ENCODE measurements at regions not wholly inside any gene's neighbourhood (a gene's known extent, or its start where the extent isn't known, plus 50 kb on each side); places are given as distances from the start of the nearest gene placed in this dataset.

DNA sequence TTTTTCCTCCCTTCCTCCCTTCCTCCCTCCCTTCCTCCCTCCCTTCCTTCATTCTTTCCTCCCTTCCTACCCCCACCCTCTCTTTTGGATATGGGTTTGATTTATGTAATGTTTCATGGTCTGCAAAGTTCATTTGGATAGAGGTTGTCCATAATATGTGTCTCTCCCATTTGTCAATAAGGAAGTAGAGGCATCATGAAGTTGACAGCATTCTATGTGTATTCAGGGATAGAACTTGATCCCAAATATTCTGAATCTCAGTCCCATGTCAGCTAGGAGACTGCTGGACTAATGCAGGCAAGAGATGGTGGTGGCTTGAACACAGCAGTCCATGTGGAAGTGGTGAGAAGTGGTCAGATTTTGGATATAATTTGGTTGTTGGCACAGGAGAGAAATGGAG is 90.7 kb upstream of the SLC6A6 start:
- no peak for DNase-seq
- H3K4me3 Mint-ChIP-seq (ENCODE audit: unreplicated experiment): no peak overlapping the region
- peaks cover 2% of the 10 kb centered on the region for H3K4me1 Mint-ChIP-seq (ENCODE audit: low read depth, unreplicated experiment)
- H3K36me3 Mint-ChIP-seq (ENCODE audit: unreplicated experiment): no peaks in the 10 kb centered on the region
- H3K9me3 Mint-ChIP-seq (ENCODE audit: unreplicated experiment): peaks cover 7% of the 10 kb centered on the region
- H3K27ac Mint-ChIP-seq (ENCODE audit: unreplicated experiment): no peak overlapping the region
- peaks cover 3% of the 10 kb centered on the region for H3K27me3 Mint-ChIP-seq (ENCODE audit: unreplicated experiment)
- TF ChIP-seq, protein P1, sequence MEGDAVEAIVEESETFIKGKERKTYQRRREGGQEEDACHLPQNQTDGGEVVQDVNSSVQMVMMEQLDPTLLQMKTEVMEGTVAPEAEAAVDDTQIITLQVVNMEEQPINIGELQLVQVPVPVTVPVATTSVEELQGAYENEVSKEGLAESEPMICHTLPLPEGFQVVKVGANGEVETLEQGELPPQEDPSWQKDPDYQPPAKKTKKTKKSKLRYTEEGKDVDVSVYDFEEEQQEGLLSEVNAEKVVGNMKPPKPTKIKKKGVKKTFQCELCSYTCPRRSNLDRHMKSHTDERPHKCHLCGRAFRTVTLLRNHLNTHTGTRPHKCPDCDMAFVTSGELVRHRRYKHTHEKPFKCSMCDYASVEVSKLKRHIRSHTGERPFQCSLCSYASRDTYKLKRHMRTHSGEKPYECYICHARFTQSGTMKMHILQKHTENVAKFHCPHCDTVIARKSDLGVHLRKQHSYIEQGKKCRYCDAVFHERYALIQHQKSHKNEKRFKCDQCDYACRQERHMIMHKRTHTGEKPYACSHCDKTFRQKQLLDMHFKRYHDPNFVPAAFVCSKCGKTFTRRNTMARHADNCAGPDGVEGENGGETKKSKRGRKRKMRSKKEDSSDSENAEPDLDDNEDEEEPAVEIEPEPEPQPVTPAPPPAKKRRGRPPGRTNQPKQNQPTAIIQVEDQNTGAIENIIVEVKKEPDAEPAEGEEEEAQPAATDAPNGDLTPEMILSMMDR (IDR thresholded peaks at IDR 0.05; ENCODE audit: partially characterized antibody, unreplicated experiment): no peak

- Mint-ChIP-seq H3K4me3 (ENCODE audit: unreplicated experiment) (no peak overlapping the region), H3K4me1 (ENCODE audit: low read depth, unreplicated experiment) (no peaks in the 10 kb centered on the region), H3K36me3 (ENCODE audit: unreplicated experiment) (no peaks in the 10 kb centered on the region), H3K27me3 (ENCODE audit: unreplicated experiment) (peaks cover 3% of the 10 kb centered on the region), H3K27ac (ENCODE audit: unreplicated experiment) (no peak overlapping the region), H3K9me3 (ENCODE audit: unreplicated experiment) (peaks cover 7% of the 10 kb centered on the region)
- DNase-seq: no peak
- TF ChIP-seq, protein P1 (IDR thresholded peaks at IDR 0.05; ENCODE audit: partially characterized antibody, unreplicated experiment): no peak
Observed at GRCh38 chr3:14312375-14312774, 90.0 kb upstream of the SLC6A6 start.

DNA sequence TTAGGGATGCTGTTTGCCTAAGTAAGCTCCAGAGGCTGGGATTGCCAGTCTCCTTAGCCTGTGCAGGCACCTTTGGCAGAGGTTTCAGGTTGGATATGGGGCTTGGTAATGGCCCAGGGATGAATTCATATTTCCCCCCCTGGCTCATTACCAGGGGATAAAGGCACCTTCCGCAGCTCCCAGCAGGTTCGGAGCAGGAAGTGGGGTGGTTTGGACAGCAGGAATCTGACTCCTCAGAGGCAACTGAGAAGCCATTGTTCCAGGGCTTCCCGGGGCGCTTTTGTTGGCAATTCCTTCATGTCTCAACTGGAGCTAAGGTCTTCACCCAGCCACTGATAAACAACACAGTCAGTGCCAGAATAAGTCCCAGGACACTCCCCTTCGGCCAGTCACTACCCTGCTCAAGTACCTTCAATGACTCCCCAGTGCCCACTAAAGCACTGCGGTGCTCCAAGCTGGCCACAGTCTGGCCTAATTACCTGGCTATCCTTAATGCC is 85.3 kb upstream of the SLC6A6 start:
- no peaks in the 10 kb centered on the region for H3K36me3 Mint-ChIP-seq (ENCODE audit: unreplicated experiment)
- H3K4me1 Mint-ChIP-seq (ENCODE audit: low read depth, unreplicated experiment): peaks cover 7% of the 10 kb centered on the region
- H3K27me3 Mint-ChIP-seq (ENCODE audit: unreplicated experiment): peaks cover 2% of the 10 kb centered on the region
- H3K9me3 Mint-ChIP-seq (ENCODE audit: unreplicated experiment): no peaks in the 10 kb centered on the region
- DNase-seq: no peak
- H3K4me3 Mint-ChIP-seq (ENCODE audit: unreplicated experiment): no peak overlapping the region
- TF ChIP-seq, protein P1 (IDR thresholded peaks at IDR 0.05; ENCODE audit: partially characterized antibody, unreplicated experiment): no peak
- H3K27ac Mint-ChIP-seq (ENCODE audit: unreplicated experiment): no peak overlapping the region

GRCh38 chr3:14318646-14319045 is 83.8 kb upstream of the SLC6A6 start:
- H3K27me3 Mint-ChIP-seq (ENCODE audit: unreplicated experiment): peaks cover 2% of the 10 kb centered on the region
- H3K27ac Mint-ChIP-seq (ENCODE audit: unreplicated experiment): no peak overlapping the region
- H3K36me3 Mint-ChIP-seq (ENCODE audit: unreplicated experiment): no peaks in the 10 kb centered on the region
- TF ChIP-seq, protein P1 (IDR thresholded peaks at IDR 0.05; ENCODE audit: partially characterized antibody, unreplicated experiment): no peak
- H3K4me3 Mint-ChIP-seq (ENCODE audit: unreplicated experiment): no peak overlapping the region
- peaks cover 13% of the 10 kb centered on the region for H3K4me1 Mint-ChIP-seq (ENCODE audit: low read depth, unreplicated experiment)
- no peak for DNase-seq
- H3K9me3 Mint-ChIP-seq (ENCODE audit: unreplicated experiment): peaks cover under 1% of the 10 kb centered on the region

DNA sequence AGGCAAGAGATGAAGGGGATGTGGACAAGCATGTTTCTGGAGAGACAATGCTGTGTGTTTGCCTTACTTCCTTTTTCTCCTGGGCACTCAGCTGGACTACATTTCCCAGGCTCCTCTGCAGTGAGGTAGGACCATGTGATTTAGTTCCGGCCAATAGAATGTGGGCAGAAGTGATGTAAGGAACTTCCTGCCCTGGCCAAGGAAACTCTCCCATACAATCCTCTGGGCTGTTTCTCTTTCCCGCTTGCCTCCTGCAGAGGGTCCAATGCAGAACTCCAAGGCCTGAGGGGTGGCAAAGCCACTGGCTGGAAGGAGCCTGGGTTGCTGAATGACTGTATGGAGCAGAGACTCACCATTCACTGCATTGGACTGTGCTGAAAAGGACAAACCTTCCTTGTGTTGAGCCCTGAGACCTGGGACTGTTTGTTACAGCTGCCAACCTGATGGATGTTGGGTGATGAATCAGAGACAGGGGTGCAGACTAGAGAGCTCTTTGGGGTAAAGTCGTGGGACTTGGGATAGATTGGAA is 82.7 kb upstream of the SLC6A6 start:
- Mint-ChIP-seq H3K27me3 (ENCODE audit: unreplicated experiment) (peaks cover 2% of the 10 kb centered on the region), H3K9me3 (ENCODE audit: unreplicated experiment) (peaks cover 1% of the 10 kb centered on the region), H3K4me1 (ENCODE audit: low read depth, unreplicated experiment) (peaks cover 14% of the 10 kb centered on the region), H3K4me3 (ENCODE audit: unreplicated experiment) (peak overlapping the region; percentile 78), H3K27ac (ENCODE audit: unreplicated experiment) (peak overlapping the region; percentile 85), H3K36me3 (ENCODE audit: unreplicated experiment) (no peaks in the 10 kb centered on the region)
- TF ChIP-seq, protein P1 (IDR thresholded peaks at IDR 0.05; ENCODE audit: partially characterized antibody, unreplicated experiment): no peak
- peak; percentile 51 for DNase-seq

Measured in glutamatergic neuron (in vitro differentiated cells).